ENCODE measurements at regions not wholly inside any gene's neighbourhood (a gene's known extent, or its start where the extent isn't known, plus 50 kb on each side); places are given as distances from the start of the nearest gene placed in this dataset.
A peak's percentile ranks its signal among the peaks of the same experiment; 100 is the strongest.

DNA sequence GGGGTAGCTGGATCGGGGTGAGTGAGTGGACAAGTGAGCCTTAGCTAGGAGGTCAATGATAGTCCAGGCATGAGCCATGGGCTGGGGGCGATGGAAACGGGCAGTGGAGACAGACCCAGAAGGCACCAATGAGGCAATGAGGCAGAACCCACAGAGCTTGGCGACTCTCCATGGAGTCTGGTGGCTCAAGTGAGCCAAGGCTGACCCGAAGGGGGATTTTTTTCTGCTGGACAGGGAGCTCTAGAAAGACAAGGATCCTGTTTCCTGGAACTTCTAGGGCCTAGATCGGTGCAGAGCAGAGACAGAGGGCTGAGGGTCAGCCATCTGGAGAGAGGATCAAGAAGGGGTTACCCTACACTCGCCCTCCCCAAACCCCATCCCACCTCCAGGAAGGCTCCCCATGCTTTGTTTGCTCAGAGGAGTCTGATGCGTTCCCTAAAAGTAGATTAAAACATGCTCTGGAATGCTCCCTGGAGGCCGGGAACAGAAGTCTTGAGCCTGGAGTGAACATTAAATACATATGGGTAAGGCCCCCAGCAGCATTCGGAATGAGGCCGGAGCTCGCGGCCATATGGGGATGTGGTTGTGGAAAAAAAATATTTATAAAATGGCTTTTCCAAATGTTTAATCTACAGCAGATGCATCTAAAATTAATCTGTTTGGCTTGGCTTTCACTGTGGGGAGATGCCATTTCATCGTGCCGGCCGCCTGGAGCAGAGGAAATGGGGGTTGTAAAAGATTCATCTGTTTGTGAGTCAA, 237.8 kb upstream of the PMEPA1 start:
- no peak overlapping the region for H4K12ac ChIP-seq (ENCODE audit: low read depth, low read length)
- H2AFZ ChIP-seq (ENCODE audit: insufficient read depth, low read length, poor library complexity) = no peak overlapping the region
- no peaks in the 10 kb centered on the region for H3K36me3 ChIP-seq (ENCODE audit: control insufficient read depth in 1 of 2, insufficient read depth in 2 of 2, low read length in 2 of 2)
- H3K27me3 ChIP-seq (ENCODE audit: insufficient read depth, low read length) = no peaks in the 10 kb centered on the region
- H3K9me3 ChIP-seq (ENCODE audit: insufficient read depth, low read depth, low read length) = peaks cover 2% of the 10 kb centered on the region
- H4K91ac ChIP-seq (ENCODE audit: low read depth, low read length) = no peak overlapping the region
- no CpG with 5 or more reads among the region's 16 CpGs for WGBS (ENCODE audit: extremely low coverage, insufficient coverage, insufficient read length)
- H2BK5ac ChIP-seq (ENCODE audit: low read depth, low read length, poor library complexity) = no peak overlapping the region
- H3K4me2 ChIP-seq (ENCODE audit: low read length) = no peak overlapping the region
- H3K27ac ChIP-seq (ENCODE audit: low read depth, low read length) = no peak overlapping the region
- H3K9ac ChIP-seq (ENCODE audit: low read length) = no peak overlapping the region
- H2AK5ac ChIP-seq (ENCODE audit: low read length) = no peak overlapping the region
- no peak overlapping the region for H3K4me3 ChIP-seq (ENCODE audit: low read depth, low read length)
- DNase-seq = no peak
- no peak overlapping the region for H2BK120ac ChIP-seq (ENCODE audit: insufficient read depth, low read length, poor library complexity)
- H3K18ac ChIP-seq (ENCODE audit: low read length) = no peak overlapping the region
- H3K23ac ChIP-seq (ENCODE audit: low read length) = no peak overlapping the region
- H3K79me1 ChIP-seq (ENCODE audit: low read length) = no peaks in the 10 kb centered on the region
- H3K14ac ChIP-seq (ENCODE audit: low read length) = no peak overlapping the region
- H4K8ac ChIP-seq (ENCODE audit: low read depth, low read length) = no peak overlapping the region
- no peak overlapping the region for H2BK12ac ChIP-seq (ENCODE audit: low read length)
- H3K4me1 ChIP-seq (ENCODE audit: control insufficient read depth in 1 of 2, insufficient read depth in 2 of 2, low read length in 2 of 2) = no peaks in the 10 kb centered on the region
- H3K4ac ChIP-seq (ENCODE audit: low read depth, low read length) = no peak overlapping the region
- no peaks in the 10 kb centered on the region for H3K79me2 ChIP-seq (ENCODE audit: control insufficient read depth, insufficient read depth, low read length, poor library complexity)

DNA sequence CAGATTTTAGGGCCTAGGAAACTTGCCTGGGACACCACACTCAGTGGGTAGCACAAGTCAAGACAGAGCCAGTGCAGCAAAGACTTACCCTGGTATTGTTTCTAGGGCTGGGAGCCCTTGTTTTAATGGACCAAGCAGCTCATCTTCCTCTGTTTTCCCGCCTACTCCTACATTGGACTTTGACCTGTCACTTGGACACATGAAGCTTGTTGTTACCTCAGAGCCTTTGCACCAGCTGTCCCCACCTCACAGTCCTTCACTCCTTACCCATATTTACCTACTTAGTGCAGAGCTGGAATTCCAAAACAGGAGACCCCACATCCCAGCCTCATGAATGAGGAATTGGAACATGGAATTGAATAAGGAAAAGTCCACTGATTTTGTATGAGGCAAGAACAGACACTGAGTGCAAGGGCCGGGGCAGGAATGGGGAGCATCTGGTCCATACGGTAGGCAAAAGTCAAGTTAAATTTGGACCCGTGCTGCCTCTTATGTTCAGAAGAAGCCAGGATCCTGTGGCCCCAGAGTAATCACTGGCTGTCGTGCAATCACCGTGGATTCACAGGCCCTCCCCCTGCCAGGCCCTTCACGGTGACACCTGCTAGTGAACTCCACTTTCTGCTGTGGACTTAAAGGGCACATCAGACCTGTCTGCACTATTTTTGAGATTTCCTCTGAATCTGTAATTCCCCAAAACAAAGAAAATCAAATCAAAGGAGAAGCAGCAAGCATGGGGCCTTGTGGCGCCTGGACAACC, 236.9 kb upstream of the PMEPA1 start:
- H3K27ac ChIP-seq (ENCODE audit: low read depth, low read length) = no peak overlapping the region
- H3K27me3 ChIP-seq (ENCODE audit: insufficient read depth, low read length) = no peaks in the 10 kb centered on the region
- no CpG with 5 or more reads among the region's 8 CpGs for WGBS (ENCODE audit: extremely low coverage, insufficient coverage, insufficient read length)
- peaks cover 0 to 2% of the 10 kb centered on the region in 2 experiments for H3K4me1 ChIP-seq (ENCODE audit: control insufficient read depth in 1 of 2, insufficient read depth in 2 of 2, low read length in 2 of 2)
- no peak overlapping the region for H2BK120ac ChIP-seq (ENCODE audit: insufficient read depth, low read length, poor library complexity)
- H3K9ac ChIP-seq (ENCODE audit: low read length) = no peak overlapping the region
- H2AK5ac ChIP-seq (ENCODE audit: low read length) = no peak overlapping the region
- no peak overlapping the region for H4K8ac ChIP-seq (ENCODE audit: low read depth, low read length)
- no peak overlapping the region for H3K4ac ChIP-seq (ENCODE audit: low read depth, low read length)
- no peak overlapping the region for H2AFZ ChIP-seq (ENCODE audit: insufficient read depth, low read length, poor library complexity)
- no peak for DNase-seq
- H3K18ac ChIP-seq (ENCODE audit: low read length) = no peak overlapping the region
- H2BK12ac ChIP-seq (ENCODE audit: low read length) = no peak overlapping the region
- H3K9me3 ChIP-seq (ENCODE audit: insufficient read depth, low read depth, low read length) = peaks cover 2% of the 10 kb centered on the region
- no peak overlapping the region for H4K12ac ChIP-seq (ENCODE audit: low read depth, low read length)
- H3K79me1 ChIP-seq (ENCODE audit: low read length) = no peaks in the 10 kb centered on the region
- H3K4me3 ChIP-seq (ENCODE audit: low read depth, low read length) = no peak overlapping the region
- no peaks in the 10 kb centered on the region for H3K36me3 ChIP-seq (ENCODE audit: control insufficient read depth in 1 of 2, insufficient read depth in 2 of 2, low read length in 2 of 2)
- H3K23ac ChIP-seq (ENCODE audit: low read length) = no peak overlapping the region
- no peak overlapping the region for H4K91ac ChIP-seq (ENCODE audit: low read depth, low read length)
- H2BK5ac ChIP-seq (ENCODE audit: low read depth, low read length, poor library complexity) = no peak overlapping the region
- no peaks in the 10 kb centered on the region for H3K79me2 ChIP-seq (ENCODE audit: control insufficient read depth, insufficient read depth, low read length, poor library complexity)
- H3K4me2 ChIP-seq (ENCODE audit: low read length) = no peak overlapping the region
- no peak overlapping the region for H3K14ac ChIP-seq (ENCODE audit: low read length)

DNA sequence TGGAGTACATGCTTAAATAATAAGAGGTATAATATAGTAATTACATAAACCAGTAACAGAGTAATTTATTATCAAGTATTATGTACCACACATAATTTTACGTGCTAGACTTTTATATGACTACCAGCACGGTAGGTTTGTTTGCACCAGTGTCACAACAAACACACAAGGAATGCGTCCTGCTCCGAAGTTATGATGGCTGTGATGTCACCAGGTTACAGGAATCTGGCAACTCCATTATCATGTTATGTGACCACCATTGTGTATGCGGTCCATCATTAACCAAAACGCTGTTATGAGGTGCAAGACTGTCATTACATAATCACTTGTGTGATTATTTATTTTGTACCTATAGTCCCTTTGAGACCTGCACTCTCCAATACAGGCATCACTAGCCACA, 235.2 kb upstream of the PMEPA1 start:
- no peak overlapping the region for H4K91ac ChIP-seq (ENCODE audit: low read depth, low read length)
- H2BK120ac ChIP-seq (ENCODE audit: insufficient read depth, low read length, poor library complexity) = no peak overlapping the region
- no peaks in the 10 kb centered on the region for H3K79me2 ChIP-seq (ENCODE audit: control insufficient read depth, insufficient read depth, low read length, poor library complexity)
- no peaks in the 10 kb centered on the region for H3K36me3 ChIP-seq (ENCODE audit: control insufficient read depth in 1 of 2, insufficient read depth in 2 of 2, low read length in 2 of 2)
- no peak overlapping the region for H2AK5ac ChIP-seq (ENCODE audit: low read length)
- H4K12ac ChIP-seq (ENCODE audit: low read depth, low read length) = no peak overlapping the region
- H2BK5ac ChIP-seq (ENCODE audit: low read depth, low read length, poor library complexity) = no peak overlapping the region
- H3K4ac ChIP-seq (ENCODE audit: low read depth, low read length) = no peak overlapping the region
- no peak overlapping the region for H3K4me3 ChIP-seq (ENCODE audit: low read depth, low read length)
- H3K79me1 ChIP-seq (ENCODE audit: low read length) = no peaks in the 10 kb centered on the region
- H3K9ac ChIP-seq (ENCODE audit: low read length) = no peak overlapping the region
- no peak overlapping the region for H3K18ac ChIP-seq (ENCODE audit: low read length)
- H3K14ac ChIP-seq (ENCODE audit: low read length) = no peak overlapping the region
- no peaks in the 10 kb centered on the region for H3K9me3 ChIP-seq (ENCODE audit: insufficient read depth, low read depth, low read length)
- H2AFZ ChIP-seq (ENCODE audit: insufficient read depth, low read length, poor library complexity) = no peak overlapping the region
- no peaks in the 10 kb centered on the region for H3K27me3 ChIP-seq (ENCODE audit: insufficient read depth, low read length)
- no peak overlapping the region for H3K4me2 ChIP-seq (ENCODE audit: low read length)
- DNase-seq = peak; percentile 14 to 69
- no peak overlapping the region for H3K27ac ChIP-seq (ENCODE audit: low read depth, low read length)
- no CpG with 5 or more reads among the region's 6 CpGs for WGBS (ENCODE audit: extremely low coverage, insufficient coverage, insufficient read length)
- no peak overlapping the region for H4K8ac ChIP-seq (ENCODE audit: low read depth, low read length)
- no peak overlapping the region for H3K23ac ChIP-seq (ENCODE audit: low read length)
- peaks cover 0 to 6% of the 10 kb centered on the region in 2 experiments for H3K4me1 ChIP-seq (ENCODE audit: control insufficient read depth in 1 of 2, insufficient read depth in 2 of 2, low read length in 2 of 2)
- H2BK12ac ChIP-seq (ENCODE audit: low read length) = no peak overlapping the region

DNA sequence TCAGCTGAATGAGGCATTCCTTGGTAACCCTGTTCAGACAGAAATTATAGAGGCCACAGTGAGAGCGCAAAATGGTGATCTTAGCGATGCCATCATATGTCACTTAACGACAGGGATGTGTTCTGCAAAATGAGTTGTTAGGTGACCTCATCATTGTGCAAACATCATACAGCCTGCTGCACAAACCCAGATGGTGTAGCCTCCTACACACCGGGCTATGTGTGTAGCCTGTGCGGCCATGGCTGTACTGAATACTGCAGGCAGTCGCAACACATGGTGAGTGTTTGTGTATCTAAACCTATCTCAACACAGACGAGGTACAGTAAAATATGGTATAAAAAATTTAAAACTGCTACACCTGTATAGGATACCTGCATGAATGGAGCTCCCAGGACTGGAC, 234.1 kb upstream of the PMEPA1 start:
- Histone ChIP-seq H3K4me1 (ENCODE audit: control insufficient read depth in 1 of 2, insufficient read depth in 2 of 2, low read length in 2 of 2) (peaks cover 0 to 6% of the 10 kb centered on the region in 2 experiments), H4K8ac (ENCODE audit: low read depth, low read length) (no peak overlapping the region), H3K9me3 (ENCODE audit: insufficient read depth, low read depth, low read length) (no peaks in the 10 kb centered on the region), H3K36me3 (ENCODE audit: control insufficient read depth in 1 of 2, insufficient read depth in 2 of 2, low read length in 2 of 2) (no peaks in the 10 kb centered on the region), H3K27ac (ENCODE audit: low read depth, low read length) (no peak overlapping the region), H2BK5ac (ENCODE audit: low read depth, low read length, poor library complexity) (no peak overlapping the region), H3K23ac (ENCODE audit: low read length) (no peak overlapping the region), H4K91ac (ENCODE audit: low read depth, low read length) (no peak overlapping the region), H3K79me2 (ENCODE audit: control insufficient read depth, insufficient read depth, low read length, poor library complexity) (no peaks in the 10 kb centered on the region), H3K4me3 (ENCODE audit: low read depth, low read length) (no peak overlapping the region), H2BK12ac (ENCODE audit: low read length) (no peak overlapping the region), H3K18ac (ENCODE audit: low read length) (no peak overlapping the region), H3K9ac (ENCODE audit: low read length) (no peak overlapping the region), H2AK5ac (ENCODE audit: low read length) (no peak overlapping the region), H2AFZ (ENCODE audit: insufficient read depth, low read length, poor library complexity) (no peak overlapping the region), H3K27me3 (ENCODE audit: insufficient read depth, low read length) (no peaks in the 10 kb centered on the region), H3K4ac (ENCODE audit: low read depth, low read length) (no peak overlapping the region), H2BK120ac (ENCODE audit: insufficient read depth, low read length, poor library complexity) (no peak overlapping the region), H3K4me2 (ENCODE audit: low read length) (no peak overlapping the region), H3K79me1 (ENCODE audit: low read length) (no peaks in the 10 kb centered on the region), H3K14ac (ENCODE audit: low read length) (no peak overlapping the region), H4K12ac (ENCODE audit: low read depth, low read length) (no peak overlapping the region)
- no CpG with 5 or more reads among the region's 7 CpGs for WGBS (ENCODE audit: extremely low coverage, insufficient coverage, insufficient read length)
- no peak for DNase-seq
